Activated CD4-positive, alpha-beta T cell treated with anti-CD3 and anti-CD28 coated beads, Interleukin-10, Interleukin-2, amounts not matched to agents 100 ng/mL and 50 ng/mL, durations not matched to agents 16 hours and 8 hours (primary cell): ENCODE measurements at regions not wholly inside any gene's neighbourhood (a gene's known extent, or its start where the extent isn't known, plus 50 kb on each side); places are given as distances from the start of the nearest gene placed in this dataset.
"Not testable (repeated sequence)": the region's sequence is repeated elsewhere in the genome, so short reads cannot be mapped to it uniquely, and the experiment has no call there.

Source experiments
- DNase-seq: peaks from one replicate; pipeline ENCODE4 v3.0.0-alpha.2; 2020

- not testable (repeated sequence) for DNase-seq
Measured at GRCh38 chr1:147348592-147348991, 106.1 kb downstream of the CHD1L start.

- no peak for DNase-seq
Measured at GRCh38 chr1:147349533-147349932, 107.0 kb downstream of the CHD1L start.

GRCh38 chr1:147351140-147351835 lies 108.8 kb downstream of the CHD1L start:
- no peak for DNase-seq

- no peak for DNase-seq
Measured at GRCh38 chr1:147377263-147378246, 135.1 kb downstream of the CHD1L start.

GRCh38 chr1:147379889-147380288 lies 137.4 kb downstream of the CHD1L start:
- DNase-seq: no peak

- no peak for DNase-seq
Measured at GRCh38 chr1:147384804-147385203, 142.3 kb downstream of the CHD1L start.

GRCh38 chr1:147388969-147389368 lies 146.5 kb downstream of the CHD1L start:
- no peak for DNase-seq

GRCh38 chr1:147389532-147390184 lies 147.2 kb downstream of the CHD1L start:
- peak; percentile 53 for DNase-seq

GRCh38 chr1:147390185-147390542 lies 147.7 kb downstream of the CHD1L start:
- no peak for DNase-seq

GRCh38 chr1:147391114-147391513 lies 148.6 kb downstream of the CHD1L start:
- DNase-seq: no peak

GRCh38 chr1:147402326-147403045 lies 138.8 kb upstream of the BCL9 start:
- DNase-seq: not testable (repeated sequence)

GRCh38 chr1:147404344-147404743 lies 137.0 kb upstream of the BCL9 start:
- not testable (repeated sequence) for DNase-seq

- no peak for DNase-seq
Measured at GRCh38 chr1:147409886-147410285, 131.4 kb upstream of the BCL9 start.

GRCh38 chr1:147413110-147413605 lies 128.1 kb upstream of the BCL9 start:
- no peak for DNase-seq

- no peak for DNase-seq
Measured at GRCh38 chr1:147414505-147415163, 126.7 kb upstream of the BCL9 start.

GRCh38 chr1:147417024-147417423 lies 124.3 kb upstream of the BCL9 start:
- DNase-seq: no peak

- DNase-seq: not testable (repeated sequence)
Measured at GRCh38 chr1:147423100-147423827, 118.0 kb upstream of the BCL9 start.

- no peak for DNase-seq
Measured at GRCh38 chr1:147434921-147435320, 106.4 kb upstream of the BCL9 start.

GRCh38 chr1:147444381-147444780 lies 96.9 kb upstream of the BCL9 start:
- no peak for DNase-seq

GRCh38 chr1:147451628-147452027 lies 89.7 kb upstream of the BCL9 start:
- DNase-seq: no peak

- no peak for DNase-seq
Measured at GRCh38 chr1:147452809-147453208, 88.5 kb upstream of the BCL9 start.
